GM21737 (cell line): ENCODE measurements at regions not wholly inside any gene's neighbourhood (a gene's known extent, or its start where the extent isn't known, plus 50 kb on each side); places are given as distances from the start of the nearest gene placed in this dataset.
"Not testable (repeated sequence)": the region's sequence is repeated elsewhere in the genome, so short reads cannot be mapped to it uniquely, and the experiment has no call there.

Experiments
- ATAC-seq: cut with Tn5 transposase; IDR thresholded peaks from one replicate; pipeline ENCODE4 v1.9.1; 2021; ENCODE audit warnings: mild to moderate bottlenecking, moderate library complexity; ENCODE audit not compliant: unreplicated experiment

DNA sequence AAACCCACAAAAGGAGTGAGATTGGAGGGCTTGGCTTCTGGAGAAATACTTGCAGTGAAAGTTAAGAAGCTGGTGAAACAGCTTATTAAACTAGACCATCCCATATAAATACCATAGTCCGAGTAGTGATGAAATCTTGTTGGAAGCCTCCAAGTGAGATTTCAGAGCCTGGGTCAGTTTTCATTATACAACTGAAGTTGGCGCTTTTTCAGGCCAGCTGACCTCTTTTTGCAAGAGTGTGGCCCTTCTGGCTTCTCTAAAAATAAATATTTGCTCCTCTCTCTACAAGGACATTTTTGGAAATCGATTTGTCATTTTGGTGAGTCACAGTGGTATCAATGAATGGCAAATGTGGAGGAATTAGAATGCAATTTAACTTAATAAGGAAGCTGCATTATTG is 51.2 kb upstream of the THRB start:
- ATAC-seq = no peak

DNA sequence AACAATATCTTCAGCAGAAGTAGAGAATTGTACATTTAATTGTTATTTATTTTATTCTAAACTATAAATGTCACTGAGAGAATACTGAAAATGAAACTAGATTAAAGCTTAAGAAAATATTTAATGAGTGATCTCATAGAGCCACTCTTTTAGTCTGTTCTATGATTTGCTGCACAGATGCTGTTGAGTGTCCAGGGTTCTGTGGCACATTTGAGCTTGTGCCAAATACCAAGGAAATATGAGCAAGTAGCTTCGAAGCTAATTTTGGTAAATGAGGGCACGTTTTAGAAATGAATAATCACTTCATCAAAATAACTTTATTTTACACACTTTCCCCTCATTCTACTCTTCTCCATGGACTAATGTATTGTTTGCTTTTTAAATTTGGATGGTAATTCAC is 53.6 kb upstream of the THRB start:
- no peak for ATAC-seq

DNA sequence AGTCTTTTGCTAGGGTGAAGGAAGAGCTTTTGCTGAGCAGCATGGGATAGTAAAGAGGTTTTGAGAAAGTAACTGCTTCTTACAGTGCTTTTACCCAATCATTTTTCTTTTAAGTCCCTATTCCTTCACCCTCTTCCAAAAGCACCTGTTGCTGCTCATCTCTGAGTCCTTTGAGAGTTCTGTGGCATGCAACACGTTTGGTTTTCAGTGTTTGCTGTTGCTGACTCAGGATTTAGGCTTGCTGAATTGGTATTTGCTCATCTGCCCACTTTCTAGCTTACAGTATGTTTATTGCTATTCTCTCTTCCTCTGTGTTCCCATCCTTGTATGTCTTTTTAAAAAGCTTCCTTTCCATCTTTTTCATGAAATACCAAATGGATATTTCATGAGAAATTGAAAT is 55.9 kb upstream of the THRB start:
- ATAC-seq = no peak

DNA sequence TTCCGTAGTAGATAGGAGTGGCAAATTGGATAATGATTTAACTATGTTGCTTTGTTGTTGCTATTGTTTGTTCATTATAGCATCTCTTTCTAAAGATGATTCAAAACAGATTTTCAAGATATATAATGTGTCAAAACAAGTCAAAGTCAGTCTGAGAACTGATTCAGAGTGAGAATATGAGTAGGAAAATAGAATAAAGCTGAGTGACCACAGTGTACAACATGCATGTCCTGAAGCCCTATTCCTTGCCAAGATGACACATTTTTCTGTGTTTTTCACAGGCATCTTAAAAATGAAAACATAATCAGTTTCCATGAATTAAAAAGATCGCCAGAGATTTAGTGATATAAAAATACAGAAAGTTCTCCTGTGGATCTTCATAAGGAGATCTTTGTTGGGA is 57.0 kb upstream of the THRB start:
- no peak for ATAC-seq

DNA sequence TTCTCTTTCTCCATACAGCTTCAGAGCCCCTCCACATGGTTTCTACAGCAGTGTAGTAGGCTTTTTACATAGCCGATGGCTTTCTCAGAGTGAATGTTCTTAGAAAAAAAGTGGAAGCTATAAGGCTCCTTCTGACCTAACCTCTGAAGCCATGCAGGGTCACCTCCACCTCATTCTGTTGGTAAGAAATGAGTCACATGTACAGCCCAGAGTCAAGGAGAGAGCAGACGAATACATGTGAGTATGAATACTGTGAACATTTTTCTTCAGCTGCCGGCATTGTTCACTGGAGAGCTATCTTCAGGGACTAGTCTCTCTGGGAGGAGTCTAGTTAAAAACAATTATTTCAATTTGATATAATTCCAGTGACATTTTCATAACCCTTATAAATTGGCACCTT is 68.2 kb upstream of the THRB start:
- ATAC-seq = no peak

DNA sequence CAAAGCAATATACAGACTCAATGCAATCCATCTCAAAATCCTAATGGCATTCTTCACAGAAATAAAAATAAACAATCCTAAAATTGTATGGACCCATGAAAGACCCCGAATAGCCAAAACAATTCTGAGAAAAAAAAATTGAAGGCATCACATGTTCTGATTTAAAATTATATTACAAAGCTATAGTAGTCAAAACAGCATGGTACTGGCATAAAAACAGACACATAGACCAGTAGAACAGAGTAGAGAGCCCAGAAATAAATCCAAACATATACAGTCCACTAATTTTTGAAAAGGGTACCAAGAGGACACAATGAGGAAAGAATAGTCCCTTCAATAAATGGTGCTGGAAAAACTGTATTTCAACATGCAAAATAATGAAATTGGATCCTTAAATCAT is 70.4 kb upstream of the THRB start:
- ATAC-seq = no peak

DNA sequence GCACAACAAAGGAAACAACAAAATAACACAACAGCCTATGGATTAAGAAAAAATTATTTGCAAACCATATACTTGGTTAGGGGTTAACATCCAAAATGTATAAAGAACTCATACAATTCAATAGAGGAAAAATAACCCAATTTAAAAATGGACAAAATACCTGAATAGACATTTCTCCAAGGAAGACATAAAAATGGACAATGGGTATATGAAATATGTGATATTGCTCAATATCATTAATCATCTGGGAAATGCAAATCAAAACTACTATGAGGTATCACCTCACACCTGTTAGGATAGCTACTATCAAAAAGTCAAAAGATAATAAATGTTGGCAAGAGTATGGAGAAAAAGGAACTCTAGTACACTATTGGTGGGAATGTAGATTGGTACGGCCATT is 71.0 kb upstream of the THRB start:
- no peak for ATAC-seq

DNA sequence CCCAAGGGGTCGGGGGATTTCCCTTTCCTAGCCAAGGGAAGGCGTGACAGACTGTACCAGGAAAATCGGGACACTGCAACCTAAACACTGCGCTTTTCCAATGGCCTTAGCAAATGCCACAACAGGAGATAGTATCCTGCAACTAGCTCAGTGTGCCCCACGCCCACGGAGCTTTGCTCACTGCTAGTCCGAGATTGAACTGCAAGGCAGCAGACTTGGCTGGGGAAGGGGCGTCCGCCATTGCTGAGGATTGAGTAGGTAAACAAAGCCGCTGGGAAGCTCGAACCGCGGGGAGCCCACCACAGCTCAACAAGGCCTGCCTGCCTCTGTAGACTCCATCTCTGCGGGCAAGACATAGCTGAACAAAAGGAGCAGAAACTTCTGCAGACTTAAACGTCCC is 72.3 kb upstream of the THRB start:
- no peak for ATAC-seq

DNA sequence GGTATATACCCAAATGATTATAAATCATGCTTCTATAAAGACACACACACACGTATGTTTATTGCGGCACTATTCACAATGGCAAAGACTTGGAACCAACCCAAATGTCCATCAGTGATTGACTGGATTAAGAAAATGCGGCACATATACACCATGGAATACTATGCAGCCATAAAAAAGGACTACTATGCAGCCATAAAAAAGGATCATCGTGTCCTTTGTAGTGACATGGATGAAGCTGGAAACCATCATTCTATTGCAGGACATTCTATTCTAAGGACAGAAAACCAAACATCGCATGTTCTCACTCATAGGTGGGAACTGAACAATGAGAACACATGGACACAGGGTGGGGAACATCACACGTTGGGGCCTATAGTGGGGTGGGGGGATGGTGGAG is 77.8 kb upstream of the THRB start:
- not testable (repeated sequence) for ATAC-seq

DNA sequence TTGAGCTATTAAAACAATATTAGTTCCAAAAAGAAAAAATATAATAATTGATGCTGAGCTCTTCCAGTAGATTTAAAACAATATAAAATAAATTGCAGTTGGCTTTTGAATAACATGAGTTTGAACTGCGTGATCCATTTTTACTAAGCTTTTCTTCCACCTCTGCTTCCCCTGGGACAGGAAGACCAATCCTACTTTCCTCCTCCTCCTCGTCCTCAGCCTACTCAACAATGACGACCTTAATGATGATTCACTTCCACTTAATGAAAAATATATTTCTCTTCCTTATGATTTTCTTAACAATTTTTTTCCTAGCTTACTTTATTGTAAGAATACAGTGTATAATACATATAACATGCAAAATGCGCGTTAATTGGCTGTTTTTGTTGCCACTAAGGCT is 78.9 kb upstream of the THRB start:
- ATAC-seq = no peak

DNA sequence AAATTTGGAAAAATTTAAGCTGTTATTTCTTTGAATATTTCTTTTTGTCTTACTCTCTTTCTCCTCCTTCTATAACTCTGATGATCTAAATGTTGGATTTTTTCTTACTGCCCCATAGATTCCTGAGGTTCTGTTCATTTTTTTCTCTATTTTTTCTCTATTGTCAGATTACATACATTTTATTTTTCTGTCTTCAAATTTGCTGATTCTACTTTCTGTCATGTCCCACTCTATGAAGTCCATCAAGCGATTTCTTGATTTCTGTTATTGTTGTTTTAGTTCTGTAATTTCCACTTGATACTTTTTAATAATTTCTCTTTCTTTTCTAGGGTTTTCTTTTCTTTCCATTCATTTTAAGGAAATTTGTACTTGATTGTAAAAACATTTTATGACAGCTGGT is 83.7 kb upstream of the THRB start:
- no peak for ATAC-seq

DNA sequence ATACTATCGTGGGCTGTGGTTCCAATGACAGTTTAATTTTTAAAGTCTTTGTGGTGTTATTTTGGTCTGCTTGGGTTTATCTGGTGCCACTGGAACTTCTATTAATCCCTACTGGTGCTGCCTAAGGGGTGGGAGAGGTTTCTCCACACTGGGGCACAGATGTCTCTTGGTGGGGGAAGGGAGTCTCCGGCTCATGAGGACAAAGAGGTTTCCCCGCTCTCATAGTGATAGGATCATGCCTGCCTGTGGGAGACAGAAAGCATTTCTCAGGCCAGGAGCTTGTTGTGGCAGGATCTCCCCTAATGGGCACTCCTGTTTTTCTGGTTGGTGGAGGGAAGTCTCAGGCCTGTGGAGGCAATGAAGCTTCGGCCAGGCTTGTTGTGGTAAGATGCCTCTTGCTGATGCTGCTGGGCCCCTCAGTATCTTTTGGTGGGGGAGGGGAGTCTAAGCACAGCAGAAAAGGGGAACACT is 84.3 kb upstream of the THRB start:
- no peak for ATAC-seq

DNA sequence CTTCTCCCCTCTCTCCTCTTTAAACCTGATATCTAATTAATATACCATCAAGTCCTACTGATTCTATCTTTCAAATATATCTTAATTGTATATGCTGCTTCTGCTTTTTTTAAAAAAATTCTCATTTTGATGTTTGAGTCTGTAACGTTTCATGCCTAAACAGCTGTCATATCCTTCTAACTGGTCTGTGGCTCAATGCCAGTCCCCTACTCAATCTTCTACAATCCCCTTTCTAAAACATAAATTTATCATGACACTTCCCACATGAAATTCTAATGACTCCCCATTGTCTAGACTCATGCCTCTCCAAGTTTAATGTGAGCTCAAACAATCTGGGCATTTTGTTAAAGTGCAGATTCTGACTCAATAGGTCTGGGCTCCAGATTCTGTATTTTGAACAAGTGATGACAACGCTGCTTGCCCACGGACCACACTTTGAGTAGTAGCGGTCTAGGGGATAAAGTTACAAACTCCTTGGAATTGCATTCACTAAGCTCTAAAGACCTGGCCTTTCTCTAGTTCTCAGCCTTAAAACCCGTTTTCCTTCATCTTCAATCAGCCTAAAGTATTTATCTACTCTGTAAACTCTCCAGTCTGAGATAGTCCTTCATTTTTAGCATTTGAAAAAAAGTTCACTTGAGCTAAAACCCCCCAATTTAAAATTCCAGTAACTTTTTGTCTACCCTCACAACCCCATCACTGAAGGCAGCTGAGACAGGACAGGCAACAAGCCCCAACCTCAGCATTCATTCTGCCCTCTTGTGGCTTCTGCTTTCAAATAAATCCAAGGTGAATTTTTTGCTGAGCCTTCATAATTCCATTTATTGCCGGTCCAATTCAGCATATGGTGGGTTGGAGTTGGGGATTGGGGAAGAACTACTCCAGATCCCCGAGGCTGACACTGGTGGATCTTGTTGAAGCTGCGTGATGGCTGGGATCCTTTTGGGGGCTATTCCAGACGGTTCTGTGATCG is 88.1 kb upstream of the THRB start:
- no peak for ATAC-seq

DNA sequence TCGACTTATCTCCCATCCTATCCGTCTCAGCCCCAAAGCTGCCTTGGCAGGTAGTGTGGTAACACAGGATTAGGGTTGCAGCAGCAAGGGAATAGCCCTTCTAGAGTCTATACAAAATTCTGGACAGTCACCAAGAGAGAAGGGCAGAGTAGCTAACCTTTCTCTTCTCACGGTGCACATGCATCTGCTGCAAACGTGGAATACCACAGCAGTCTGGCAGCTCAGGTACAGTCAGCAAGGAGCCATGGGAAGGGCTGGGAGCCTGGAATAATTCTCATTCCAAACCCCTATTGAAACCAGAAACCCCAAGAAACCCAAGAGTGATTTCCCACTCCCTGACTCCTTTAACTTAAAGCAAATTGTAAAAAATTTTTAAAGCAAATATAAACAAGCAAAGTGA is 92.3 kb upstream of the THRB start:
- ATAC-seq = no peak

DNA sequence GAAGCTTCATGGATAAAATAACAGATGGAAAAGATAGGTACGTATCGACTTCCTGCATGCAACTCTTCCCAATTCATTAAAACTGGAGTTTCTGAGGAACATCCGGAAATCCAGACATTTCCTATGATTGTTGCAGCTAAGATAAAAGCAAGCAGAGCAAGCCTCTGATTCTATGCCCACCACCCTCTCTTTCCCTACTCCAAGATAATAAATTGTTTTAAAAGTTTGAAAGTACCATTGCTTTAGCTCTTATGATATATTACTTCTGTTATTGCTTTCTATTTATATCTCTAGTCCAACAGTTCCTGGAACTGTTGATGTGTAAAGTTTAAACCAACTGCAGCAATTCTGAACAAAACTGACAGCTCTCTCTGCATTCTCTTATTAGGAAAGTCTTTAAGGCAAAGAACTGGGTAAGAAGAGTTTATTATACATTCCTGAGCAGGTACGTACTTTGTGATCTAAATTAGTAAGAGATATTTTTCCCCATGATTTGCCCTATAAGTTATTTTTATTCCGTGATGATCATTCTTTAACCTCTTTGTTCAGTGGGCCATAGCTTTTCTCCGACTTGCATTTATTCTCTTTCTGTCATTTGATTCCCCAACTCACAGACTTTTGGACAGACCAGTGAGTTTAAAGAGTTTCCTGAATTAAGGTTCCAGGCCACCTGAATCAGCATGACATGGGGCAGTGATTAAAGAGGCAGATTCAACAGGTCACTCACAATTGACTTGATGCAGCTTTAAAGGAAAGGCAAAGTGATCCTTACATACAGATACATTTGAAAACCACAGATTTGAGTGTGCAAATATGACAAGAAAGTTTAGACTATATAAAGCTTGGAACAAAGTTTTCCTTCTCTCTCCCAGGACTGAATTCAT is 94.2 kb upstream of the THRB start:
- ATAC-seq = no peak

DNA sequence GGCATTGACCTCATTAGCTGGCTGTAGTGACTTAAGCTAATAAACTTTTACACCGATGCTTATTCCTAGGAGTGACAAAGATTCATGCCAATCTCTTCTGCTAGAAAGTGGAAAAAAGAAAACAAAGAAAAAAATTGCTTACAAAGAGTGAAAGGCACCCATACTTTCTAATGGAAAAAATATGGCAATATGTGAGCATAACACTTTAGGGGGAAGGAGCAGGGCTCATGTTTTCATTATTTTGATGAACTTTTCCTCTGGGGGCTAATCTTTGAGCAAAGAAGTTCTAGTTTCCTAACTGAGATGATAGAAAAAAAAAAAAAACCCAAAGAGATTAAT is 94.8 kb upstream of the THRB start:
- ATAC-seq = no peak

DNA sequence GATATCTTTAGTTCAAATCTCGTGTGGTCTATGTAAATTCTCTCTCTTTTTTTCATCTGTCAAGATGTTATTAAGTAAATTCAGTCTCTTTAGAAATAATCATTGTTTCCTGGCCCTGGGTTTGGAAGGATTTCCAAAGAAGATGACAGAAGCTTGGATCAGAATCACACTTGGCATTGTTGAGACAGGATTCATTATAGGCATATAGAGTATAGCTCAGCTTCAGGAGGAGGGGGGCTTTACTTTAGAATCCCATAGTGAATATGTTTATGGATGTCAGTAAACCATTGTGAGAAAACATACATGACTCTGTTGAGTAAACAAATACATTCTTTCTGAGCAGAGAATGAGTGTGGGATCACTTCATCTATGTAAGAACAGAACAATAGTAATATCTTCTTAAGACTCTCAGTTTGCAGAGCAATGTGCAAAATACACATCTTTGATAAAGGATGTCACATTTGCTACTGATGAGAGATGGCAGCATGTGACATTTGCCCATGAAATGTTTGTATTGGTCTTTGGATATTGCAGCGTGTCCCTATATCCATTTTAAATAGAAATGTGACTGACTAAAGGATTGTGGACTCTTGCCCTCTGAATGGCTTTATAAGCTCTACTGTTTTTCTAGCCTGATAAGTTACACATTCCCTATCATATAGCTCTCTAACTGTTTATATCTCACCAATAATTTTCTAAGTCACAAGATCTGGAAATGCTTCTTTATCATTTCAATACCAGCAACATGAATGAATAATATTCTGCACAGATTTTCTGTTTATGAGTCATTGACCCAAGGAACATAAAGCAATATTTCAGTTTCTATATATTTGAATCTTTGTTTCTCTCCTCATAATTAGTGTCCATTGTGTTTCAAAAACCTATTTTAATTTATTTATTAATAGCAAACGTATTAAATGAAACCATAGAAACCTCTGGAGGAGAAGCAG is 95.6 kb upstream of the THRB start:
- no peak for ATAC-seq

DNA sequence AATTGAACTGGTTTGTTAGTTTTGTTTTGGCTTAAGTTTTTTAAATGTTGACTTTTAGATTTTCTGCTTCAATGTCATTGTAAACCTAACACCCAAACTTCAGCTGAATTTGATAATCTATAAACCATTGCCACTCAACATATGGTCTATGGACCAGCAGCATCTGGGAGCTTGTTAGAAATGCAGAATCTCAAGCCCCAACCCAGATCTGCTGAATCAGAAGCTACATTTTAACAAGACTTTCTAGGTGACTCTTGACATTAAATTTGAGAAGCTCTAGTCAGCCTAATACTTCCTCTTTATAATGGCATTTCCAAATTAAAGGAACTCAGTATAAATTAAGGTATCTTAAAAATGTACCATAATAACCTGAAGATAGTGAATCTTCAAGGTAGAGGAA is 96.5 kb upstream of the THRB start:
- no peak for ATAC-seq

DNA sequence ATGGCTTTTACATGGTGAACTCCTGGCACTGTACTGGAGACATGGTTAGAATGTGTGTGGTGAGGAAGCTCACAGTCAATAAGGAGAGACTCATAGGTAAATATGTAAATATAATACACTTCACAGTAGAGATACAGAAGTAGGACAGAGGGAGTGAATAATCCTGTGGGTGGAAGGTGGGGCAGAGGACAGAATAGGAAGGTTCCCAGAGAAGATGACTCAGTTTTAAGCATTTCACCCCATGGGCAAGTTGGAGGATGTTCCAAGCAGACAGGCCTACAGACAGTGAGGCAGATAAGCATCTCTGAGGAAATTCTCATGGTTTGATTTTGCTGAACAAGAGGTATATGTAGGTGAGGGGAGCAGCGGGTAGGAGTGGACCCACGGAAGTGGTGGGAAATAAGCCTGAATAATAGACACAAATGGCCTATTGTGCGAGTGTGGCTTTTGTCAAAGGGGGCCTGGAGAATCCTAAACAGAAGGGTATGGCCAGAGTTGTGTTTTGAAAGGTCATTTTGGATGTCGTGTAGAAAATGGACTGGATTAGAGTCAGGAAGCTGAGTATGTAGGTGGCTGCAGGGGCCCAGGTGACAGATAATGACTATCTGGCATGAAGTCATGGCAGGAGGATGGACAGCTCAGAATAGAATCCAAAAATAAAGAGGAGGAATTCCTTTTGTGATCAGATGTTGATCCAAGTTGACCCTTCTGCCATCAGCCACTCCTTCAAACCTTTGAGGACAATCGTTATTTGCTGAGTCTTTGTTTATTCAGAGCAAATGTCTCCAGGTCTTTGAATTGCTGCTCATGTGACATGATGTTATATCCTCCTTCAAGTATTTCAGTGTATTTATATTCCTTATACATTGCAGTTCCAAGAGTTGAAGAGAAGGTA is 97.3 kb upstream of the THRB start:
- ATAC-seq = no peak

DNA sequence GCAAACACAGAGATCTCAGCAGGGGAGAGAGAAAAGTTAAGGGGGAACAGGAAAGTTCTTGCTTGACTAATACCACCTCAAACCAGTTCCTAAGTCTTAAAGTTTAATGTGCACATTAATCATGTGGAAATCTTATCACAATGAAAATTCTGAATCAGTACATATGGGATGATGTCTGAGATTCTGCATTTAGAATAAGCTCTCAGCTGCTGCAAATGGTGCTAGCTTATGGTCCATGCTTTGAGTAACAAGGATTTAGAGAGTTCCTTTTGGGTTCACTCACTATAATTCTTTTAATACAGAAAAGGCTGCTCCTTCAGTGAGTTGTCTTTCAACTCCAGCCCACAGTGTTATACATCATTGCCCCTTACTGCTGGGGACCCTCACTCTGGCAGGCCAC is 99.5 kb upstream of the THRB start:
- no peak for ATAC-seq
